HUDEP-2 (cell line): ENCODE measurements at regions not wholly inside any gene's neighbourhood (a gene's known extent, or its start where the extent isn't known, plus 50 kb on each side); places are given as distances from the start of the nearest gene placed in this dataset.
A peak's percentile ranks its signal among the peaks of the same experiment; 100 is the strongest.
"Not testable (repeated sequence)": the region's sequence is repeated elsewhere in the genome, so short reads cannot be mapped to it uniquely, and the experiment has no call there.

Experiments
- DNase-seq, 76 experiments: peaks; one replicate each; lab custom pipeline; 2025; ENCODE audit not compliant: unreplicated experiment in 76 of 76; lab: John Stamatoyannopoulos, UW

DNA sequence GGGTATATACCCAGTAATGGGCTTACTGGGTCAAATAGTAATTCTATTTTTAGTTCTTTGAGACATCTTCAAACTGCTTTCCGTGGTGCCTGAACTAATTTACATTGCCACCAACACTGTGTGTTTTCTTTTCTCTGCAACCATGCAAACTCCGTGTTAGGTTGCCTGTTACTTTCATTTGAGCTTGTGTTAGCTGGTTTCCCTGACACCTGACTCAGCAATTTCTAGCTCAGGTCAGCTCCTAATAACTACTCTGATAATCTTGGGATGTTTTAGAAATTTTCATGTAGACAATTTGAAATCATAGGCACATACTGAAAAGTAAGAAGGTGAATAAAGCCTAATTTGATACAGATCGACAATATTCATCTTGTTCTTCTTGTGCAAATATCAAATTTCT is 132.3 kb downstream of the ADCYAP1 start:
- no peak for DNase-seq

DNA sequence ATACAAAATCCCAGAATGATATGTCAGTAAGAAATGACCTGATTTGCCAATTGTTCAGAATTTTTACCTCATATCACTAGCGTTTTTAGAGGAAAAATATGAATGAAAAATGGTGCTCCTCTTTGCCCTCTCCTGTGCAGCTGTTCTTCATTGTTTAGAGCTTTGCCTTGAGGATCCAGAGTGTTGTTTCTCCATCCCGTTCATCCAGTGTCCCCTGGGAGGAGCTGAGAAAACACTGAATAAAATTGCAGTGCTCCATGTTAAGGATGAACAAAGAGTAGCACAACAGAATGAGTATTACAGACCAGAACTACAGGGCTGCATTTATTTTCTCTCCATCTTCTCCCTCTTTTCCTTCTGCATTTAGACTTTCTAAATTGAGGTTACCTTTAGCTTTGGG is 133.1 kb downstream of the ADCYAP1 start:
- no peak for DNase-seq

- no peak for DNase-seq
Observed at GRCh38 chr18:1039421-1039820, 134.8 kb downstream of the ADCYAP1 start.

DNA sequence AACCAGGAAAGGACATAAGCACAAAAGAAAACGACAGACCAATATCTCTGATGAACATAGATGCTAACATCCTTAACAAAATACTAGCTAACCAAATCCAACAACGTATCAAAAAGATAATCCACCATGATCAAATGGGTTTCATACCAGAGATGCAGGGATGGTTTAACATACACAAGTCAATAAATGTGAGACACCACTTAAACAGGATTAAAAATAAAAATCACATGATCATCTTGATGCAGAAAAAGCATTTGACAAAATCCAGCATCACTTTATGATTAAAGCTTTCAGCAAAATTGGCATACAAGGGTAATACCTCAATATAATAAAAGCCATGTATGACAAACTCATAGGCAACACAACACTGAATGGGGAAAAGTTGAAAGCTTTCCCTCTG is 138.4 kb downstream of the ADCYAP1 start:
- not testable (repeated sequence) for DNase-seq

GRCh38 chr18:1045658-1046057 is 141.0 kb downstream of the ADCYAP1 start:
- DNase-seq, result no peak

DNA sequence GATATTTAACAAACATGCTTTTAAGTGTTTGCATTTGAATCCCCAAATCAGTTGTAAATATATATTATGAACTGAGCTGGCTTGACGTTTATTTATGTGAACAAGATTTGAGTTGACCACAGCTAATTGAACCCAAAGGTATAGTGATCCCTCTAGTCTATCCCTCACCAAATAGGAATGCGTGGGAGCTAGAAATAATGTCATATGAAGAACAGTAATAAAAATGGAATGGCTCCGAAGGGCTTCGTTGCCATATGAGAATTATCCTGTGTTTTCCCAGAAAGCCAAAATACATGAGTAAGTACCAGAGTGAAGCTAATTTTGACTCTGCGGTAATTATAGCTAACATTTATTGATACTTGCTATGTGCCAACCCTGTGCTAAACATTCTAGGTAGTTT is 142.7 kb downstream of the ADCYAP1 start:
- no peak for DNase-seq

DNA sequence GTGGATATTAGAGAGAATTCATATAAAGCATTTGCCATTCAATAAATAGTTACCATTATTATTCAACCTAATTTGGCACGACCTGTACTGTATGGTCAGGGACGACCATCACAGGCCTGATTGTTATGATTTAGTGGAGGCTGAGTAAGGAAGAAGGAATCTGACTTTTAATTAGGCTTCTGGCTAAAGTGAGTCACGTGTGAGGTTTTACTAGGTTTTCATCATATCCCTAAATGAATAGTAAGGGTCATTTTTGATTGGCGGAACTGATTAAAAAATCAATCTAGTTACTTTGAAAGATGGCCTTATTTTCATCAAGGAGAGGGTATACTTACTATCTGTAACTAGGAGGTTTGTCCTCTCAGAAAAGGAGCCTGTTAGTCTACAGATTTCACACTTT is 143.4 kb downstream of the ADCYAP1 start:
- no peak for DNase-seq

- no peak for DNase-seq
Observed at GRCh38 chr18:1049173-1049572, 144.5 kb downstream of the ADCYAP1 start.

DNA sequence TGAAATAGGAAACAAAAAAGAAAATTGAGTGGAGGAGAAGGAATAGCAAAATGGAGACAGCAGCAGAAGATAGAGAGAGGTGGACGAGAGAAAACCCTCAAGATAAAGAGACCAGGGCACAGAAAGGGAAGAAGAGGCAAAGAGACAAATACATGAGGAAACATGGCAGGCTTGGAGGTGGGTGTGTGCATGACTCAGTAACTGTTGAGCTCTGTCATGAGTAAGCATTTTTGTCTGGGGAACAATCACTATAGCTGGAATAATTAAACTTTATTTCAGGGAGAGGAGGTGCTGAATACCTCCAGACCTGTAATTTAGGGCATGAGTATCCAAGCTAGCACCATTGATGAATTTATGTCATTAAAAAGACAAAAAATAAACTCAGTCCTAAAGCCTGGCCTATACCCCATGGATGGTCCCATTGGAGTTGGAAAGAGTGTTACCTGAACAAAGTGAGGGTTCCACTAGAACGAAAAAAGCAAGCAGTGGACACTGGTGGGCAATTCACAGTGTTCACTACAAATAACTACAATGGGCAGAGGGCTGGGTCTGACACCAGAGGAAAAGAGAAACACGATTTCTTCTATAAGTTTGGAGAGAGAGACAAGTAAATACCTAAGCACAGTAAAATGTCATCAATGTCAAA is 145.5 kb downstream of the ADCYAP1 start:
- DNase-seq, result peak in 7 of 76 experiments; percentile 1 to 38 (median 18)

GRCh38 chr18:1052301-1052700 is 147.6 kb downstream of the ADCYAP1 start:
- no peak for DNase-seq

- DNase-seq, result no peak
Observed at GRCh38 chr18:1053331-1054315, 149.0 kb downstream of the ADCYAP1 start.

- no peak for DNase-seq
Observed at GRCh38 chr18:1056404-1056803, 151.7 kb downstream of the ADCYAP1 start.

GRCh38 chr18:1057367-1057766 is 152.7 kb downstream of the ADCYAP1 start:
- no peak for DNase-seq

DNA sequence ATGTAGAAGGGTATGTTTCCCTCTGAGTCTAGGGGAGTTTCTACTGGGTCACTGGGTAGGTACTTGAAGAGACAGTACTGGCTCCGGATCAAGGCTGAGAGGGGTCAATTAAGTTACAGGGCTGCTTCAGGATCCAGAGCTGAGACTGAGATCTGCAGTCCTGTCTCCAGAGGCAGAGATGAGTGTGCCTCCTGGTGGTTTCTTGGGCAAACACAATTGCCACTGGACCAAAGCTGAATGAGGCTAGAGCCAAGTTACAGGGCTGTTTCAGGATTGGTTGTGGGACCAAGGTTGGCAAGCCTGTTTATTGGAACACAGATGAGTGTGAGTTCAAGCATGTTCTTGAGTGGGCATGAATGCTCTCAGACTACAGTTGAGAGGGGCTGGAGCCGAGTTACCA is 157.9 kb downstream of the ADCYAP1 start:
- DNase-seq, result peak in 6 of 76 experiments; percentile 0 to 26 (median 6)

DNA sequence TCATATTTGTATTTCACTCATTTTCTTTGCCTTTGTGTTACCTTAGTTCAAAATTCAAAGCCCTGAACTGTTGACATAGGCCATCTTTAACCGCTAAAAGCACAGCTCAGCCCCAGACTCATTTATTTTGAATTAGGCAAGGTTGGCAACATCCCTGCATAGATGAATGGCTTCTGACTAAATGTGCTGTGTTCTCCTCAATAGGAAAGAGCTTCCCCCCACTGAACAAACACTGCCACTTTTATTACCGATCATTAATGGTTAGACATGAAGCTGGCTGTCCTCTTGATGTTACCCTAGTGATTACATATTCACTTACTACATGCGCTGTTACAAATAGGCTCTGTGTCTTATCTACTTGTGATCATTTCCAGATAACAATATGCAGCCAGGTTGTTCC is 170.7 kb downstream of the ADCYAP1 start:
- DNase-seq, result no peak

DNA sequence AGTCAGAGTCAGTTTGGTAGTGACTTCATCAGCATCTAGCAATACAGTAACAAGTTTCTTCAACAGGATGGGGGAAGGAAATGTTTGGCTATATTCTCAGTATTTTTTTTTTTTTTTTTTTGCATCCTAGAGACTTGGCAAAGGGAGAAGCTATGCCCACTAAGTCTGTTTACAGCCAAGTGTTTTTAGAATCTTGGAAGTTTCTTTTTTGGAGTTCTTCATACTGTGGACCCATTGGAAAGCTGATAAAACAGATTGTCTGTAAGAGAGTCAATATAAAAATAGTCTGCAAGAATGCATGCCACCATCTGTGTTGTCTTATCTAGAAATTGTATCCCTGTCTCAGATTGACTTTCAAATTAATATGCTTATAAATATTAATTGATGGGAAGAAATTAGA is 171.2 kb downstream of the ADCYAP1 start:
- DNase-seq, result no peak

- no peak for DNase-seq
Observed at GRCh38 chr18:1078301-1078700, 173.6 kb downstream of the ADCYAP1 start.

- not testable (repeated sequence) for DNase-seq
Observed at GRCh38 chr18:1083675-1084074, 179.0 kb downstream of the ADCYAP1 start.

- DNase-seq, result no peak
Observed at GRCh38 chr18:1090758-1091157, 186.1 kb downstream of the ADCYAP1 start.

GRCh38 chr18:1092228-1092627 is 187.6 kb downstream of the ADCYAP1 start:
- DNase-seq, result peak in 1 of 76 experiments; percentile 15

- DNase-seq, result no peak
Observed at GRCh38 chr18:1094409-1094808, 189.7 kb downstream of the ADCYAP1 start.
